Epithelial cell of proximal tubule (primary cell): ENCODE measurements at regions not wholly inside any gene's neighbourhood (a gene's known extent, or its start where the extent isn't known, plus 50 kb on each side); places are given as distances from the start of the nearest gene placed in this dataset.
A peak's percentile ranks its signal among the peaks of the same experiment; 100 is the strongest.

Experiments
- DNase-seq: peaks from one replicate; pipeline ENCODE4 v3.0.0-alpha.2; 2011; ENCODE audit warnings: low read depth
- H3K4me3 ChIP-seq: 2 replicates; pipeline ENCODE4 v1.5.1; 2011; ENCODE audit warnings: low read depth, mild to moderate bottlenecking, low read length
- TF ChIP-seq, protein P1 (sequence below): conservative IDR thresholded peaks from 2 replicates; pipeline ENCODE4 v1.5.1; 2012; ENCODE audit warnings: low read depth, mild to moderate bottlenecking, low read length

DNA sequence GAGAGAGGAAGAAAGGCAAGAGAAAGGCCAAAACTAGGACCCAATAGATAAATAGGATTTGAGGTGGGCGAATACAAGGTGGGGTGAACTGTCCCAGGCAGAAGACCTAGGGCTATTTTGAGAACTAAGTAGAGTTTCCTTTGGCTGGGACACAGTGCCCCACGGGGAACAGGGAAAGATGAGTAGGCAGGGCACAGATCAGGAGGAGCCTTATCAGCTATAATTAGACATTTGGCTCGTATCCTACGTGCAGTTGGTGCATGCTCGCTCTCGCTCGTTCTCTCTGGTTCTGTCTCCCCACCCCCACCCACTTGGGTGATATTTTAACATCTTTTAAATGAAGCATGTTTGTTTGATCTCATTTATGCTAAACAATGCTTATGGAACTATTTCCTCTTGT lies 235.0 kb upstream of the JUN start:
- TF ChIP-seq, protein P1, sequence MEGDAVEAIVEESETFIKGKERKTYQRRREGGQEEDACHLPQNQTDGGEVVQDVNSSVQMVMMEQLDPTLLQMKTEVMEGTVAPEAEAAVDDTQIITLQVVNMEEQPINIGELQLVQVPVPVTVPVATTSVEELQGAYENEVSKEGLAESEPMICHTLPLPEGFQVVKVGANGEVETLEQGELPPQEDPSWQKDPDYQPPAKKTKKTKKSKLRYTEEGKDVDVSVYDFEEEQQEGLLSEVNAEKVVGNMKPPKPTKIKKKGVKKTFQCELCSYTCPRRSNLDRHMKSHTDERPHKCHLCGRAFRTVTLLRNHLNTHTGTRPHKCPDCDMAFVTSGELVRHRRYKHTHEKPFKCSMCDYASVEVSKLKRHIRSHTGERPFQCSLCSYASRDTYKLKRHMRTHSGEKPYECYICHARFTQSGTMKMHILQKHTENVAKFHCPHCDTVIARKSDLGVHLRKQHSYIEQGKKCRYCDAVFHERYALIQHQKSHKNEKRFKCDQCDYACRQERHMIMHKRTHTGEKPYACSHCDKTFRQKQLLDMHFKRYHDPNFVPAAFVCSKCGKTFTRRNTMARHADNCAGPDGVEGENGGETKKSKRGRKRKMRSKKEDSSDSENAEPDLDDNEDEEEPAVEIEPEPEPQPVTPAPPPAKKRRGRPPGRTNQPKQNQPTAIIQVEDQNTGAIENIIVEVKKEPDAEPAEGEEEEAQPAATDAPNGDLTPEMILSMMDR, result no peak
- H3K4me3 ChIP-seq, result no peak overlapping the region
- no peak for DNase-seq

DNA sequence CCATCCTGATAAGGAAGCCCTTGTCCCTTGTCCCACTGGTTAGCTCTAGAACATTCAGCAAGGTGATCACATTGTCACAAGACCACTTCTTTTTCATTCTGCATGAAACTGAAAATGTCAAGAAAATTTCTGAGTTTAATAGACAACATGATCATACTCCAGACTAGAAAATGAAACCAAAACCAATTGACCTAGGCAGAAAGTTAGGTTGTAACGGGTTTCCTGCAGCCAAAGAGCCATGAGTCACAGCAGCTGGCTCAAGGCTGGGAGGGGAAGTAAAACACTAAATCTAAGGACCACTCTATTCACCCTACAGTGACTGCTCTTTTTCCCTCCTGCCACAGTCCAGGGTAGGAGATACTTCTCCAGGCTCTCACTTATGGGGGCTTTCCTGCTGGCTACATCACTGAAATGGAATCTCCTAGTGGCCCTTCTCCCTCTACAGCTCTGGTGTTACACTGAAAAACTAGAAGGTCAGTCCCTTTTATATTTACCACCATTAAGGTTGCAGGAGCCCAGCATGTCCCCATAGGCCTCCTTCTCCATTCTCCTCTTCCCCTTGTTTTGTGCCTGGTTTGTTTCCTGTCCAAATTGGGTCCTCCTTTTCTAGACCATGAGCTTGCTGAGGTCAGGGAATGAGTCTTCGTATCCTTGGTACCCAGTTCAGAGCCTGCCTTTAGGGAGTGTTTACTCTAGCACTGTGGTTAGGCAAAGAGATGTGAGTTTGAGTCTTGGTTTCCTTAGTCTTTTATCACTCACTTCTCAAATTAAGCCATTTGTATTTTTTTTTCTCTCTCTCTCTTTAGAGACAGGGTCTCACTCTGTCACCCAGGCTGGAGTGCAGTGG lies 236.5 kb upstream of the JUN start:
- TF ChIP-seq, protein P1, result no peak
- no peak for DNase-seq
- peak overlapping the region; percentile 27 for H3K4me3 ChIP-seq

DNA sequence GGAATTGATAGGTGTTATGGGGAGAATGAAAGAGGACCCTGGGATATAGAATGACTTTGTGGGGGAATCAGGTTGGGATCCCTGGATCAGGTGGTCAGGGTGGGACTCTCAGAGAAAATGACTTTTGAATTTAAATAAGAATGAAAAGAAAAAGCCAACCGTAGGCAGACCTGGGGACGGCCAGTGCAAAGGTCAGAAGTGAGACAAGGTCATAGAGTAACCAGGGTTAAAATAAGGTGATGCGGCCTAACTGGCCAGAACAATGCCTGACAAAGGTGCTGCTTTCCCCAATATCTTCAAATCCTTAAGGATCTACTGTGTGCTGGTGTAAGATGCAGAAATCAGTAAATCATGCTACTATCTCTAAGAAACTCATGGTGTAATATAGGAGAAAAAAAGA lies 238.4 kb upstream of the JUN start:
- DNase-seq, result no peak
- H3K4me3 ChIP-seq, result no peak overlapping the region
- TF ChIP-seq, protein P1, result no peak

DNA sequence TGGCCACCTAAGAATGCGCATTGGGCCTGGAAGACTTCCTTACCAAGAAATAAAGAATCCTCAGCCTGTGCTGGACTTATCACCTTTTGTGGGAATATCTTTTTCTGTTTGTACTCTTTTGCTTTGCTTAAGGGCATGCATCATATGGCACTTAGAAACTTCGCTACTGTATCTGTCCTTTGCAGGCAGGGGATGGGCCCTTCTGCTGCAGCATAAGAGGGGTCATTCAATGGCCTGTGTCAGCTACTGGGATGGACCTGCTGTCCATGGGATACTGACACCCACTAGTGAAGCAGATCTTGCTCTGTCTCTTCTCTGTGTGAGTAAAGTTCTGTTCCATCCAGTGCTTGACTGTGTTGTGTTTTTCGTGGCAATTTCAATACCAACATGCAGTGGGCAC lies 239.0 kb upstream of the JUN start:
- H3K4me3 ChIP-seq, result no peak overlapping the region
- no peak for DNase-seq
- TF ChIP-seq, protein P1, result no peak

DNA sequence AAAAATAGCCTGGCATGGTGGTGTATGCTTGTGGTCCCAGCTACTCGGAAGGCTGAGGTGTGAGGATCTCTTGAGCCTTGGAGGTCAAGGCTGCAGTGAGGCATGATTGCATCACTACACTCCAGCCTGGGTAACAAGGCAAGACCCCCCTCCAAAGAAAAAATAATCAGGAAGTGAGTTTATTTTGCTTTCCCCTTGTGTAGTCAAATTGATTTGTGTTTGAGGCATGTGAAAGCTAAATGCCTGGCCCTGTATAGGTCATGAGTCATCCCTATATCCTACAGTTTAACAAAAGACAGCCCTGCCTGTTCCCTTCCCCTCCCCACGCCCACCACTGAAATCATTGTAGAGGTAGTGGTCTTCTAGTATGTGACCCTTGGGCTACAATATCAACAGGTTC lies 241.4 kb upstream of the JUN start:
- TF ChIP-seq, protein P1, result no peak
- H3K4me3 ChIP-seq, result no peak overlapping the region
- DNase-seq, result no peak

DNA sequence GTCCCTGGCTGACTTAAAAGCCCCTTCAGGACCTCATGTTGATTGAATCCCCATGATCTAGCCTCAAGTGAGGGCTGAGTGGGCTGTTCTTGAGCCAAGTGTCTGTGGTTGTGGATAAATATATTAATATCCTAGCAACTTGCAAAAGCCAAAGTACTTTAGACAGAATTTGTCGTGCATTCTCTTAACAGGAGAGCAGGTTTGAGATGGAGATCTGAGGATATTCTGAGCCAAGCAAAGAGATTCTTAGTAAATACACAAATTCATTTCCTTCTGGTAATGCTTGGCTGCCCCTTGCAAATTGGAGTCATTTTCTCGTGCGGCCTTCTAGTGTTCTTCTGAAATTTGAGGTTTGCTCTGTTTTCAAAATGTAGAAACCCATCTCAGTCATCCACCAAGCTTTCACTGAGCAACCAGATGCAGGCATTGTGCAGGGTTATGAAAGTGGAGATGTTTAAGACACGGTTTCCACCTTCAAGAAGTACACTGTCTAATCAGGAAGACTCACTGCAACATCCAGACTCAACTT lies 242.1 kb upstream of the JUN start:
- TF ChIP-seq, protein P1, result no peak
- no peak overlapping the region for H3K4me3 ChIP-seq
- no peak for DNase-seq

DNA sequence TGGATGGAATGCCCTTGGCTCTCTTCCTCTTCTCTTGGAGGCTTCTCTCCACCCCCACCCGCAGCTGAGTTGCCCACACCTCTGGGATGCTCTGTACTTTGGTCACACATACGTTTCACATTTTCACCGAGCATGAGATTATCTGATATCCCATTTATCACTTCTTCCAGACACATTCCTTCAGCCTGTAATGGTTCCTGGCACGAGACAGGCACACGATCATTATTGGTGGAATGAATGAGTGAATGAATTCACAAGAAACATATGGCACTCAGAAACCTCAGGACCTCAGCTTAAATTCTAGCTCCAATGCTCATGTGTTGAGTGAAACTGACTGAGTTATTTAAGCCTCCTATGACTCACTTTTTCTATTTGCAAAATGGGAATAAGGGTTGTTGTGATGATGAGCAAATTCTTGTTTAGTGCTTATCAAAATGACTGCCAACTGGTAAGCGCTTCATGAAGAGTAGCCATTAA lies 242.7 kb upstream of the JUN start:
- TF ChIP-seq, protein P1, result no peak
- no peak overlapping the region for H3K4me3 ChIP-seq
- no peak for DNase-seq
